ENCODE measurements at regions not wholly inside any gene's neighbourhood (a gene's known extent, or its start where the extent isn't known, plus 50 kb on each side); places are given as distances from the start of the nearest gene placed in this dataset.

- no peak for DNase-seq (ENCODE audit: low spot score in 2 of 2)
- no peak overlapping the region for H3K4me3 ChIP-seq
- intact Hi-C loops (cut with DNase I; ENCODE audit: low total_unique reads), result no loop called here
- H3K27me3 ChIP-seq, result no peaks in the 10 kb centered on the region
- no peaks in the 10 kb centered on the region for H3K36me3 ChIP-seq
- H3K4me1 ChIP-seq, result no peaks in the 10 kb centered on the region
- no peak for TF ChIP-seq CTCF (IDR thresholded peaks at IDR 0.05)
- no peak for TF ChIP-seq POLR2A (IDR thresholded peaks at IDR 0.05)
- TF ChIP-seq POLR2AphosphoS5 (IDR thresholded peaks at IDR 0.05), result no peak
- peaks cover 7 to 11% of the 10 kb centered on the region in 2 donors for H3K9me3 ChIP-seq
- H3K27ac ChIP-seq, result no peak overlapping the region
Measured at GRCh38 chr21:26686278-26686677, 113.2 kb upstream of the CYYR1 start.

DNA sequence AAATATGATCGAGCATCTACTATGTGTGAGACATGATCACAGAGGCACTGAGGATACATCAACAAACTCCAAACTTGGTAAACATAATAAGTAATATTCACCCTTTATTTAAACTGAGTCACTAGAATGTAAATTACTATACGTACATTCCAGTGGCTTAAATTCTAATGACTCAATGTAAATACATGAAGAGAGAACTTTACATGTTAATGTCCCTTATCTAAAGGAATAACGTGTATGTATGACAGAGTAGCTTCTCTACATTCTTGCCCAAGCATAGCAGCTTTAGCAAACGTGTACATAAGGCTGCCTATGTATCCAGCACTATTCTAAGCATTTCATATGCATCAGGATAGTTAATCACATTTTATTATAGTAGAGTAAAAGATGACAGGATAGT is 111.8 kb upstream of the CYYR1 start:
- peaks cover 3 to 4% of the 10 kb centered on the region in 2 donors for H3K9me3 ChIP-seq
- no peaks in the 10 kb centered on the region for H3K4me1 ChIP-seq
- TF ChIP-seq POLR2A (IDR thresholded peaks at IDR 0.05) (no peak), CTCF (IDR thresholded peaks at IDR 0.05) (no peak), POLR2AphosphoS5 (IDR thresholded peaks at IDR 0.05) (no peak)
- intact Hi-C loops (cut with DNase I; ENCODE audit: low total_unique reads), result no loop called here
- no peaks in the 10 kb centered on the region for H3K27me3 ChIP-seq
- H3K27ac ChIP-seq, result no peak overlapping the region
- H3K4me3 ChIP-seq, result no peak overlapping the region
- no peaks in the 10 kb centered on the region for H3K36me3 ChIP-seq
- DNase-seq (ENCODE audit: low spot score in 2 of 2), result no peak

- no peak for TF ChIP-seq POLR2AphosphoS5 (IDR thresholded peaks at IDR 0.05)
- no peak for TF ChIP-seq POLR2A (IDR thresholded peaks at IDR 0.05)
- no peak for TF ChIP-seq CTCF (IDR thresholded peaks at IDR 0.05)
- H3K27ac ChIP-seq, result no peak overlapping the region
- no peaks in the 10 kb centered on the region for H3K36me3 ChIP-seq
- no peak overlapping the region for H3K4me3 ChIP-seq
- H3K27me3 ChIP-seq, result no peaks in the 10 kb centered on the region
- no peaks in the 10 kb centered on the region for H3K4me1 ChIP-seq
- intact Hi-C loops (cut with DNase I; ENCODE audit: low total_unique reads), result no loop called here
- no peak for DNase-seq (ENCODE audit: low spot score in 2 of 2)
- H3K9me3 ChIP-seq, result no peaks in the 10 kb centered on the region
Measured at GRCh38 chr21:26683996-26684395, 110.9 kb upstream of the CYYR1 start.

DNA sequence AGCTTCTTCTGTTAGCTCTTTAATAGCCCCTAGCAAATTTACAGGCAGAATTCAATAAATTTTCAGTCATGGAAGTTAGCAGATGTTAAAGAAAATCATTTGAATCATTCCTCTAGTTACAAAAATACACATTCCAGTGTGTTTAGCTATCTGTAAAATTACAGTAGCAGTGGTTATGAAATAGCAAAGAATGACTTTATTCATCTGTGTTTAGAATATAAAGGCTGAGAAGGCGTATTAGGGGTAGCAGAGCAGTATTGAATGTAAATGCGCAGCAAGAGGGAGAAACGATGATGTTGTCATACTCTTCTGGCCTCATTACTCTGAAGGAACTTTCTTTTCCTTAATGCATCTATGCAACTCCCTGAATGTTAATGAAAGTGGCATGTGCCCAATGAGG is 106.2 kb upstream of the CYYR1 start:
- H3K36me3 ChIP-seq, result no peaks in the 10 kb centered on the region
- DNase-seq (ENCODE audit: low spot score in 2 of 2), result no peak
- H3K27ac ChIP-seq, result no peak overlapping the region
- H3K9me3 ChIP-seq, result no peaks in the 10 kb centered on the region
- no peaks in the 10 kb centered on the region for H3K4me1 ChIP-seq
- TF ChIP-seq POLR2A (IDR thresholded peaks at IDR 0.05) (no peak), POLR2AphosphoS5 (IDR thresholded peaks at IDR 0.05) (no peak), CTCF (IDR thresholded peaks at IDR 0.05) (no peak)
- no peaks in the 10 kb centered on the region for H3K27me3 ChIP-seq
- no peak overlapping the region for H3K4me3 ChIP-seq
- intact Hi-C loops (cut with DNase I; ENCODE audit: low total_unique reads), result no loop called here

GRCh38 chr21:26674323-26674722 is 101.2 kb upstream of the CYYR1 start:
- Histone ChIP-seq H3K27me3 (no peaks in the 10 kb centered on the region), H3K36me3 (no peaks in the 10 kb centered on the region), H3K4me3 (no peak overlapping the region), H3K4me1 (no peaks in the 10 kb centered on the region), H3K27ac (no peak overlapping the region), H3K9me3 (no peaks in the 10 kb centered on the region)
- no peak for TF ChIP-seq POLR2A (IDR thresholded peaks at IDR 0.05)
- no peak for TF ChIP-seq CTCF (IDR thresholded peaks at IDR 0.05)
- TF ChIP-seq POLR2AphosphoS5 (IDR thresholded peaks at IDR 0.05), result no peak
- intact Hi-C loops (cut with DNase I; ENCODE audit: low total_unique reads), result no loop called here
- no peak for DNase-seq (ENCODE audit: low spot score in 2 of 2)
